ENCODE measurements at regions not wholly inside any gene's neighbourhood (a gene's known extent, or its start where the extent isn't known, plus 50 kb on each side); places are given as distances from the start of the nearest gene placed in this dataset.

GRCh38 chr12:130093380-130093779 is 68.9 kb upstream of the FZD10 start:
- no peak overlapping the region for H3K4me3 ChIP-seq (ENCODE audit: low read depth, low read length)
- DNase-seq (ENCODE audit: low read depth), result no peak
- TF ChIP-seq CTCF (IDR thresholded peaks at IDR 0.05; ENCODE audit: insufficient read depth, low read depth, low read length), result no peak

DNA sequence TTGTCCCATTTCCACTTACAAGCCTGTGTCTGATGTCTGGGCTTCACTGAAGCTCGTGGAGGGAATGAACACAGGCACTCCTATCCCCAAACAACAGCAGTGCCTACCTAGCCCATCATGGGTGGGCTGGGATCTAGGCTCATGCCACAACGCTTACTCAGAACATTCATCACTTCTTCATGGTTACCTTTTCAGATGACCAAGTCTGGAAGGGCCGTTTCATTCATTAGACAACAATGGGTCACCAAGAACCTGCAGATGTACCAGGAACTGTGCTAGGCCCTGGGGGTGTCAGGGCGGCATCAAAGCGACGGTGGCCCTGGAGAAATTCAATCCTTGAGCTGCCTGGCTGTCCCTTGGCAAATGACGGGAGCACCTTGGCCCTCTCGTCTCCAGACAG is 64.9 kb upstream of the FZD10 start:
- H3K4me3 ChIP-seq (ENCODE audit: low read depth, low read length), result no peak overlapping the region
- no peak for TF ChIP-seq CTCF (IDR thresholded peaks at IDR 0.05; ENCODE audit: insufficient read depth, low read depth, low read length)
- no peak for DNase-seq (ENCODE audit: low read depth)

GRCh38 chr12:130097798-130098255 is 64.4 kb upstream of the FZD10 start:
- no peak overlapping the region for H3K4me3 ChIP-seq (ENCODE audit: low read depth, low read length)
- TF ChIP-seq CTCF (IDR thresholded peaks at IDR 0.05; ENCODE audit: insufficient read depth, low read depth, low read length), result no peak
- no peak for DNase-seq (ENCODE audit: low read depth)

DNA sequence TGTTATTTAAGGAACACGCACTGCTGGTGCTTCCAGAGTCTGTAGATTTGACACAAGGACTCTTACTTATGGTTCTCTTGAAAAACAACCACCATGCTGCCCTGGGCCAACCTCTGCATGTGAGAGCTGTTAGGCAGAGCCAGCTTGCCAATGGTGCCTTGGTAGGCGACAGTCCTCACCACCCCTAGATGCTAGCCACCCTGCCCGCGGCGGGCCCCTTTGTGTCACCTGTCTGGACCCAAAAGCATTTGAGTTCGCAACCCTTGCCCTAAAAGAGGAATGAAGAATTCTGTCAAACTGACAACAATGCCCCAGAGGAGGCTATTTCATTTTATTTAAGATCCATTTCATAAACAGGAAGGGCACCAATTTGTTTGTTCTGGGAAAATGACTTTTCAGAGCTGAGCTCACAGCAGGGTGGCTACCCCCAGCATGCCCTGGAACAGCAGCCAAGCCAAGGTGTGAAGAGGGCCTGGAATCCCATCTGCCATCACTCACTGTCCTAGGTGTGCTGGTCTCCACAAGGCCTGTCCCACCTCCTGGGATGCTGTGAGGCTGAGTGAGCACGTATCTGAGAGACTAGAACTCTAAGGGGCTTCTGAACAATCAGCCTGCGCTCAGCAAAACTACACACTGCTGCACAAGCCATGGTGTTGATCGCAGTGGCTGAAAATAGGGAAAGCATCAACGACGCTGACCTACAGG is 63.8 kb upstream of the FZD10 start:
- no peak for TF ChIP-seq CTCF (IDR thresholded peaks at IDR 0.05; ENCODE audit: insufficient read depth, low read depth, low read length)
- no peak for DNase-seq (ENCODE audit: low read depth)
- no peak overlapping the region for H3K4me3 ChIP-seq (ENCODE audit: low read depth, low read length)

DNA sequence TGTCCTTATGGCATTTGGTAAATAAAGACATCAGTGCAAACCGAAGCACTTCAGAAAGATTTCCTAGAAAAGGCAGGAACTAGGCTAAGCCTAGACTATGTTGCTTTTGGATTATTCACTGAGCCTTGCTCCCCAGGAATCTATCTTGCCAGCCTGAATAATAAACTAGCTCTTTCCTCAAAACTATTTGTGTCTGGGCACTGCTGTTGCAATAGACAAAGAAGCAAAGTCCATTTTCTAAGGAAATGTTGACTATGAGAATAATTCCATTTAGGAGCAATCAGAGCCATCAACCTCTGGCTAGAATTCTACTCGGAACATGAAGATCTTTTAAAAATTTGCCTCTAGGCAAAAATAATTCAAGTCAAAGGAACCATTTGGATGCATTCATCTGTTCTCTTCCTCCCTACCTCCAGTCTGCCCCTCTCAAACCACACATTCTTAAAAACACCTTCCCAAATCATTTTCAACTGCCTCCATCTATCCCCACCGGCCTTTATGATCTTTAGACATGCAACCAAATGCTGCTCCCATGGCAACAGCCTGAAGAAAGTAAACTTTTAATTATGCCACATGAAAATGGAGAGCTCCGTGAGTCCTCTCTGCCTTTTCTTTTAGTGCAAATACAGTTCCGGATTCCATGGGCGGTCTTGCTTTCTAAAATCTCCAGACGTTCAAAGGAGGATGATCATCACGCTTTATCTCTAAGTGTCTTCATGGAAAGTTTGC is 61.5 kb upstream of the FZD10 start:
- no peak overlapping the region for H3K4me3 ChIP-seq (ENCODE audit: low read depth, low read length)
- no peak for DNase-seq (ENCODE audit: low read depth)
- TF ChIP-seq CTCF (IDR thresholded peaks at IDR 0.05; ENCODE audit: insufficient read depth, low read depth, low read length), result no peak

DNA sequence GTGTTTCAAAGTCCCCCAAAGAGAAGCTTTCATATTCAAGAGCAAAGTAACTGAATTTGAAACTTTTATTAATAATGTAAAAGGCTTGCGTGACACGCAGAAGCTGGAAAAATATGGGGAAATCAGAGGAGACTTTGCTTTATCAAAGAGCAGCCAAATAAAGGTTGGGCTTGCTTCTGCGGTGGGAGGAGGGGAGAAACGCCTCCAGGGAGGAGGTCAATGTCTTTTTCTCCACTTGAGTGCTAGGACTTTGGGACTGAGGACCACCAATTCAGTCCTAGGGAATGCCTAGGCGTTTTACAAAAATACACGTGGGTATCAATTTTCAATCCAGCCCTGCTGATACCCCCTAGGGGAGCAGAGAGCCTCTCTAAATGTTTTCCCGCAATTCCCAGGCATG is 60.9 kb upstream of the FZD10 start:
- no peak for TF ChIP-seq CTCF (IDR thresholded peaks at IDR 0.05; ENCODE audit: insufficient read depth, low read depth, low read length)
- no peak for DNase-seq (ENCODE audit: low read depth)

More for the DNA sequence above, 60.9 kb upstream of the FZD10 start:
- H3K4me3 ChIP-seq (ENCODE audit: low read depth, low read length), result no peak overlapping the region
